Astrocyte of the hippocampus (primary cell): ENCODE measurements at regions not wholly inside any gene's neighbourhood (a gene's known extent, or its start where the extent isn't known, plus 50 kb on each side); places are given as distances from the start of the nearest gene placed in this dataset.
"Not testable (repeated sequence)": the region's sequence is repeated elsewhere in the genome, so short reads cannot be mapped to it uniquely, and the experiment has no call there.

ENCODE experiments used
- DNase-seq: peaks from one replicate; pipeline ENCODE4 v3.0.0; 2011; ENCODE audit warnings: low read depth, low spot score

DNA sequence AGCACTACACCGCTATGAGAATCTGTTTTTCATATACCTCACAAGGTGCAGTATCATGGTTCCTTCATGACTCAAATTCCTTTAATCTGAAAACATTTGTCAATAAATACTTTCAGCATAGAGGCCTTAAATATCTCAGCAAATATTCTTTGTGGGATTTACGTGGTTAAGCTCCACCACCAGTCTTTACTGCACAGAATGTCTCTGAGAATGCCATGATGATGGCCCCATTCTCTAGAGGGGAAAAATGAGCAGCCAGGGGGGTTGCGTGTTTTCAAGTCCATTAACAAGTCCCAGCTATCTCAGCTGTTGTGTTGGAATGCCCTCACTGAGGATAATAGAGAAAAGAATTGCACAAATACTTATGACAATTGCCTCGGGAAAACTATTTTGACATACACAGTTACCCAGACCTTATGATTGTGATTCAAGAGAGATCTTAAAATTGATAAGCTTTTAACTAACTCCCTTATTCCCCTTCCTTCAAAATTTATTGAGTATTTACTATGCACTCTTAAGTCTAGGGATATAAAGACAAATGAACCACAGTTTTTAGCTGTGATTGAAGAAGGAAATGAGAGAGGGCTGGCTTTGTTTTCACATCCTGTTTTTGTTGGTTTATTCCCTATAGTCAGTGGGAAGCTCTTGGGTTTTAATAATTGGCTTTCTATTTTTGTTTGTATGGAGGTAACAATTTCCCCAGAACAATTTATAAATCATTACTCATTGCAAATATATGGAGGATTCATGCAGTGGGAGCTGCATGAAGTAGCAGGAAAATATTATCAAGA is 176.5 kb upstream of the VWC2 start:
- no peak for DNase-seq

DNA sequence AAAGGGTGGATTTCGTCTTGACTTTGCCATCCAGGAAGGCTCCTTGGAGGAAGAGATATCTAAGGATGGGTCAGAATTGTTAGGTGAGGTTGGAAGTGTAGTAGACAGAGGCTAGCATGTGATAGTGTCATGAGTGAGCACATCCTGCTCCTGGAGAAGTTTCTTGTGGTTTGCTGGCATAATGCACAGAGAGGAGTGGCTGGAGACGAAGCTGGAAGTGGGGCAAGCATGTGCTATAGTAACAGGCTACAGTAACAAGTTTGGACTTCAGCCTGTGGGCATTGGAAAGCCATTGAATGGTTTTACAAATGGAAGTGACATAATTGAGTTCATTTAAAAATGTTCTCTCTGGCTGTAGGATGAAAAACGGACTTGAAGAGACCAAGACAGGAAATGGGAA is 175.6 kb upstream of the VWC2 start:
- DNase-seq = no peak

DNA sequence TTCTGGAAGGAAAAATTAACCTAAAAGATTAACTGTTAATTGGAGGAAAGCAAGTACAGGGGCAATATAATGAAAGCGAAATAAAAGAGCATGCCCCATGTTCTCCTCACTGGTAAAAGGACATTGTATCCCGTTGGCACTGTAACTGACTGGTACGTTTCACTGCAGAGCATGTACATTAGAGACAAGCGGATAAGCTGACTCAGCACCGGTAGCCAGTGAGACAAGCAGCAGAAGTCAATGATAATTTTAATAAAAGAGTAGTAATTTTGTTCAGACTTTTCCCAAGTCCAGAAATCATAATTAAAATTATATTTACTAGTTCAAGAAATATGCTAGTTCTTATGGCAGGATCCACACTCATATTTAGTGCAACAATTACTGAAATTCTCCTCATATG is 161.5 kb upstream of the VWC2 start:
- DNase-seq = no peak

DNA sequence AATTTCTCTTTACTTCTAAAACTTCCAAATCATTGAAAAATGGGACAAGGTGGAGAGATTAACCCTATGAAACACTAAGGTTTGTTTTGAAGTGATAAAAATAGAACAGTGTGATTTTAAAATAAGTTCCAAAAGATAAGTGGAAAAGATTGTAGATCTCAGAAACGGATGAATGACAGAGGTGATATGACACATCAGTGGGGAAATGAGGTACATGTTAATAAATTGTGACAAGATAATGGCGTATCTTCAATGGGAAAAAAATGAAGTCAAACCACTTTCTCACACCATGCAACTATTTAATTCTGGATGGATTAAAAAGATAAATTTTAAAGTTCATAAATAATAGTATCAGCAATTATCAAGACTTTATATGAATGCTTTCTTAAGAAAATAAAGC is 159.7 kb upstream of the VWC2 start:
- no peak for DNase-seq

DNA sequence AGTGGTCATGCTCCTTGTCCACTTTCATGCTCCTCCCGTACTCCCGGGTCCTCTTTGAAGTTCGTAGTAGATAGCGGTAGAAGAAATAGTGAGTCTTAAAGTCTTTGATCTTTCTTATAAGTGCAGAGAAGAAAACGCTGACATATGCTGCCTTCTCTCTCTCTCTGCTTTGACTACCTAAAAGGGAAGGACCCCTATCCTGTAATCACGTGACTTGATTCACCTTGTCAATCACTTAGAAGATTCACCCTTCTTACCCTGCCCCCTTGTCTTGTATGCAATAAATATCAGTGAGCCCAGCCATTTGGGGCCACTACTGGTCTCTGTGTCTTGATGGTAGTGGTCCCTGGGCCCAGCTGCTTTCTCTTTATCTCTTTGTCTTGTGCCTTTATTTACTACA is 158.5 kb upstream of the VWC2 start:
- not testable (repeated sequence) for DNase-seq

DNA sequence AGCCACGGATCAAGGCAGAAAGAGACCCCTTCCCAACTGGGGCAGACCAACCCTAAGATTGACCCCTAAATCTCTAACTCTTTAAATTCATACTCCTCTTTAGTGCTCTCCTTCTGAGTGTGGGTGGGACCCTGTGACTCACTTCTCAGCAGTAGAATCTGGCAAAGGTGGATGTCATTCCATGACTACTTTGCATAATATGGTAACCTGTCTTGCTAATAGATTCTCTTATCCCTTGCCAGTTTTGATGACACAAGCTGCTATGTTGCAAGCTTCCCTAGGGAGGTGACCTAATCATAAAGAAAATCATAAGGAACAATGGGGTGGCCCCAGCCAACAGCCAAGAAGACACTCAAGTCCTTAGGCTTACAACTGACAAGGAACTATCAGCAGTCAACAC is 155.4 kb upstream of the VWC2 start:
- no peak for DNase-seq

DNA sequence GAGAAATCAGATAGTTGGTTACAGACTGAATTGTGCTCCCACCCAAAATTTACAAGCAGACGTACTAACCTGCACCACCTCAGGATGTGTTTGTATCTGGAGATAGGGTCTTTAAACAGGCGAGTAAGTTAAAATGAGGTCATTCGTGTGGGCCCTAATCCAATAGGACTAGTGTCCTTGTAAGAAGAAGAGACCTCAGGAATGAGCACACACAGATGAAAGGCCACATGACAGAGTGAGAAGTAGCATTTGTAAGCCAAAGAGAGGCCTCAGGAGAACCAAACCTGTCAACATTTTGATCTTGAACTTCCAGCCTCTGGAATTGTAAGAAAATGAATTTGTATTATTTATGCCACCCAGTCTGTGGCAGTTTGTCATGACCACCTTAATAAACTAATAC is 149.5 kb upstream of the VWC2 start:
- no peak for DNase-seq

DNA sequence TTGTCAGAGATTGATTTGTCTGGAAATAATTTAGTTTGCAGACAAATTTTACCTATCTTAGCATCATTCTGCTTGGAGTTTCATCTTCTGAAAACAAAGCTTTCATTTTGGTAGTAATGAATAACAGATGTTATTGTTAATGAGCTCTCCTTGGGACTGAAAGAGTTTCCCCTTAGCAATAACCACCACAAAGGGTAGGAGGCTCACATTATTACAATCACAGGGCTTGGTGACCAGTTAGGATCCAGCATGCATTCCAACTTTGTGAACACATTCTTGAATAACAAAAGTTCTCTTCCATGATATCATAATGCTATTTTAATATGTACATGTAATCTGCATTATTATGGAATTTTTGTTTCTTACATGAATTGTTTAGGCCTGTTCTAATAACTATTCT is 148.8 kb upstream of the VWC2 start:
- no peak for DNase-seq

DNA sequence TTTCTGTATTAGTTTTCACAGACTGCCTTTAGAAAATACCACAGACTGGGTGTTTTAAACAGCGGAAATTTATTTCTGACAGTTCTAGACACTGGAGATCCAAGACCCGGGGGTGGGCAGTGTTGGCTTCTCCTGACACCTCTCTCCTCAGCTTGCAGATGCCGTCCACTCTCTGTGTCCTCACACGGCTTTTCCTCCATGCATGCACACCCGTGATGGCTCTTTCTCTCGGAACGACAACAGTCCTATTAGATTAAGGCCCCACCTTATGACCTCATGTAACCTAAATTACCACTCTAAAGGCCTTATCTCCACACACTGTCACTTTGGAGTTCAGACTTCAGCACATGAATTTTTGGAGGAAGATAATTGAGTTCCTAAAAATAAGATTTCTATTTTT is 142.9 kb upstream of the VWC2 start:
- no peak for DNase-seq

DNA sequence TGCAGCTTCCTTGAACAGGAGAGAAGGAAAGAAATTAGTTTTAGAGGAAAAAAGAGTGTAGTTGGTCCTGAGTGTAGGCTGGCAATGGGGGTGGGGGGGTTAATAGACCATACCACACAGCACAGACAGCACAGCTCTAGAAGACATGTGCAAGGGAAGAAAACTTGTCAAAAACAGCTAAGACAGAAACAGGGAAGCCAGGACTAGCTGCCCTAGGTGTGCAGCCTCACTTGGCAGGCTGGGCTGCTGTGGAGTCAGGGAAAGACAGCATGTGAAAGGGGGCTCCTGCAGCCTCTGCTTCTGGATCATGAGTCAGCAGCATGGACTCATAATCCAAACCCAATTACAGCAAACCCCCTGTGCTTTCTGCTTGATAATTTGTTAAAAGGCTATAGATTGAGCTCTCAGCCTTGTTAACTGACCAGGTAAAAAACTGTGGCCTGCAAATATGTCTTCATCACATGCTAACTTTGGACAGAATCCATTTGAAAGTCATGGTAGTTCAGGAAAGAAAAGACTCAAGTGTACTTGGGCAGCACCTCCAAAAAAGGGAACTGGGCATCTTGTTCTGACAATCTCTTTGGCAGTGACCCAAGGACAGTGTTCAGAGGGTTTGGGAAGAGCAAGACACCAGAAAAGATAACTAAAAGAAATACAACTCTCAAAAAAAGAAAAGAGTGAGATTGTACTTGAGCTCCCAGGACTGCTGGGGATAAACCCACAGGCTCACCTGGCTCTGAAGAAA is 142.2 kb upstream of the VWC2 start:
- DNase-seq = no peak

DNA sequence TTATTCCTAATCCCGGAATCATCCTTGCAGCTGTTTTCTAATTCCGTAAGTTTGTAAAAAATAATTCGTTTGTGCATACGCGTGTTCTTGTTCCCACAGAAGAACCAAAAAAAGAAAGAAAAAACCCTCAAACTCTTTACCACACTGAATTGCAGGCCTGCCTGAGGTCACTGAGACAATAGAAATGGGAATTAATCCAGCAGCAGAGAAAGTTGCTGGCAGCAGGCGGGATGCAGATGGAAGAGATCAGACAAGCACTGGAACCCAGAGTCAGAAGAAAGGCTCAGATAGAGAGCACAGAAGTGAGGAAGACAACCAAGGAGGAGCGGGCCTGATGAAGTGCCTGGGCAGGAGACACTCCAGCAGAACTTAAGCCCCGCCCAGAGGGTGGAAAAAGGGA is 141.5 kb upstream of the VWC2 start:
- no peak for DNase-seq

DNA sequence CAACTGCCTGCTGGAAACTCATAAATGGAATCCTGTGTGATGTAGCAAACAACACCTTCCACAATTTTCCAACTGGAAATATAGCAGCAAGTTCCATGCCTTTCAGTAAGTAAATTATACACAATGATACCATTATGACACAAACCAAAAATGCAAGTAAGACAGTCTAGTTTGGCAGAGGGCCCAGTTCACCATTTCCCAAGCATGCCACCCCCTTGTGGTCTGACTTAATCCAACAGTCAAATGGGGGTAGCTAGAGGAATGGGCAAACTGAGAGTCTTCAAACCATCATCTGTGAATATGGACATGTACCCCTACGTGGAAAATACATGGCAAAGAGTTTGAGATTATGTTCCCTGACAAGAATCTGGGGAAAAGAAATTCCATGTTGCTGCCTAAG is 137.6 kb upstream of the VWC2 start:
- no peak for DNase-seq

DNA sequence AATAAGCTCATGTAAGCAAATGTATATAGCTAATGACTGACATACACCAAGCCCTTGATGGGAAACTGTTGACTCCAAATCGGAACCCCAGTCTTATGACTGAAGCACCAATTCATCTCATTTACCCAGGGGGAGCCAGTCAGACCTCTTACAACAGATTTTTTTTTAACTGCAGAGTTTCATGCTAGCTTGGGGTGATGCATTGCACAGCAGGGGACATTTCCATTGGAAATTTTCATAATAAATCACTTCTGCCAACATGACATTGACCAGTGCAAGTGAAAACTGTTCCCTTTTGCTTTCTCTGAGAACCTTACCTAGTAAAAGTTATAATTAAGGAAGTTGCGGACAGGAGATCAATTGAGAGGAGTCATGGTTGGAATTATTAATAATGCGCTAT is 137.0 kb upstream of the VWC2 start:
- DNase-seq = no peak

DNA sequence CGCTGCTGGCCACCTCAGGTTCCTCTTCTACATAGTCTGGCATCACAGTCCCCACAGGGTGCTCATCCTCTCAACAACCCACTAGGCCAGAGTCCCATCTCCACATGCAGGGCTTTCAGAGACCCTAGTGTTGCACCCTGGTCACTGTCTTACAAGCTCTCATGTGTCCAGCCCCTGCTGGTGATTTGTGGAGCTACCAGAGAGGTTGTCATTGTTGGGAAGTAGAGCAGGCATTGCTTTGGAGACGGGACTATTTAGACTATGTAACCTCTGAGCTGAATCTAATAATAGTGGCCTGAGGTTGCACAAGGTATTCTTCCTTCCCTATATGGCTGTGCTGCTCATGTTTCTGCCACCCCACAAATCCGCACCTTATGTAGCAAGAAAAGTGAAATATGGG is 135.3 kb upstream of the VWC2 start:
- no peak for DNase-seq

DNA sequence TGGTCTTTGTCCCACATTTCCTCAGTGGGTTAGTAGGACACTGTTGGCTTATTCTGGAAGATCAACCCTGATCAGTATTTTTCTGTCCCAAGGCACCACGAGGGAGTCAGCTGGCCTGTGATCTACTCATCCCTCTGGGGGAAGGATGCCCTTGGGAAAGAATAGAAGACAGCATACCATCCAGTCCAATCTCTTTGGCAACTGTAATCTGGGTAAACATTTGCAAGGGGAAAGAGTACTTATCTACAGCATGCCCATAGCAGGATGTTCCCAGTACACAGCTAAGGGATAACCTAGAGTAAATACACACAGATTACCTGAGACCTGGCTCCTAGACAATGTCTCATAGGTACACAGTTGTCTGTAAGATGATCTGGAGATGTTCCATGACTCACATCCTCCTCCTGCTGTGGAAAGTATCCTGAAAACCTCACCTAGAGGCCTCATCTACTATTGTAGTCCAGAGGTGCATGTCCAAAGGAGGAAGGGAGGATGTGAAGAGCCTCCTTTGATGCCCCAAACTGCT is 134.3 kb upstream of the VWC2 start:
- no peak for DNase-seq

DNA sequence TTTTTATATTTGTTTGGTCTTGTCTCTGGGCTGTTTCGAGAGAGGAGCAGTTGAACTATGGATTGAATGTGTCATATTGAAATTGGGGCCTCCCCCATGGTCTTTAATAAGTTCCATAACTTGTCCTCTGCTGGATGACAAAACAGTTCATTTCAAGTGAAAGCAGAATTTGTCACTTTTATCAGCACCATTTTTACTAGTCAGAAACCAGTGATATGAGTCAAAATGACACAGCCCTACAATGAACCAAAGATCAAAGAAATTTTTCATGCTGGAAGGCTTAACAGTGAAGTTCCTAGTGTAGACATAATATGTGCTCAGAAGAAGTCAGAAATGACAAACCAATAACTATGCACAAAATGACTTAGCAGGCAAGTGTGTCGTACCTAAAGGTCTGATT is 133.6 kb upstream of the VWC2 start:
- no peak for DNase-seq

DNA sequence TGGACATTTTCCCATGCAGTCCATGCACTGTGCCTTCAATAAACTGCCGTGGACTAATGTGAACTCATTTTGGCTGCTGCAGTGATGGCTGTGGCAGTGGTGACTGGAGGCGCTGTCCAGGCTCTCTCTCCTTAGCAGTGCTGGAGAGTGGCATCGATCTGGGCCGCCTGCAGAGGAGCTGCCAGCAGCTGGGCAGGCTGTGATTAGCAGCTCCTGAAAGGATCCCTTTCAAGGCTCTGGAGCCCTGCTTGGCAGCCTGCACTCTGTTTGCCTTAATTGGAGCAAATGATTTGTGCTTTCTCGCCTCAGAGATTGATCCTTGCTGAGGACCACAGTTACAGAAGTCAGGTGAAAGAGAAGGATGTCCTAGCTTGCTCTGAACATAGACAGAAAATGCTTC is 130.1 kb upstream of the VWC2 start:
- no peak for DNase-seq

DNA sequence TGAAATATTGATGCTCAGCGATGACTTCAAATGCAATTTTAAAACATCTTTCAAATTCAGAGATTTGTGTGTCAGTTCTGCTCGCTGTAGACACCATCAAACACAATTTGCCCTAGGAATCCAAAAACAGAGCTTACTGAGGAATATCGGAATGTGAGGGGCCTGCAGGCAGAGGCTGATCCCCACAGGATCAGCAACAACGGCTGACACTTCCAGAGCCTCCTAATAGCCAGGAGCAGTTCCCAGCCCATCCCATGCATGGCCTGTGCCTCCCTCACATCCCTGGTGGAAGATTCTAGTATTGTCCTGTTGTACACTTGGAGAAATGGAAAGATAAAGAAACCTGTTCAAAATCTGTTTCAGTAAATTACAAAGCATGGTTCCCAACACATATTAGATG is 129.7 kb upstream of the VWC2 start:
- DNase-seq = no peak

DNA sequence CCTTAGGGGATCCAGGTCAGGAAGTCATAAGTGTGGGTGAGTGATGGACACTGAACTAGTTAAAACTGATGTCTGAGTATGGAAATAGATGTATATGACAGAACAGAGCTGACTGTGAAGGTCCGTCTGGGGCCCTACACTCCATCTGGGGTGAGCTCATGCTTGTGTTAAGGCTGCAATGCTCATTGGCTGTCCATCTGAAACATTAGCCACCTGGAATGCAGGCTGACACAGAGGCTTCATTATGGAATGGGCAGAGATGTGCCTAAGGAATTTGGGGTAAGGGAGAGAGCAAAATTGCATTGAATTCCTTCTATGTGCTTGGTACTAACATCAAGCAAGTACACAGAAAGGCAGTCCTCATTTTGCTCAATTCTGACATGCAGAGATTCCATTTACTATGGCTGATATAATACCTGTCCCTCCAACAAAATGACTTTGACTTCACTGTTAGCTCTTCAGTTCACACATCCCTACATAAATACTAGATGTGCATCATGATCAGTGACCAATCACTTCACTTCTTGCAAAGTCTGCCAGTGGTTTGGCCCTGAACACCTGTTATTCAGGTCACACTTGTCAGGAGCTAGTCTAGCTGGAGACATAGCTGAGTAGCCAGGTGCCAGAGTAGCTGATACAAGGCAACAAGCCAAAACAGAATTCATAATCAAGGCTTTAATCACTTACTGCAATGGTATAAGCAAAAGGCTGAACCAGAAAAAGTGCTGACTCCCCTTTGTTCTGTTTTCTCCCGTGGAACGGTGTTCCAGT is 128.9 kb upstream of the VWC2 start:
- DNase-seq = no peak

DNA sequence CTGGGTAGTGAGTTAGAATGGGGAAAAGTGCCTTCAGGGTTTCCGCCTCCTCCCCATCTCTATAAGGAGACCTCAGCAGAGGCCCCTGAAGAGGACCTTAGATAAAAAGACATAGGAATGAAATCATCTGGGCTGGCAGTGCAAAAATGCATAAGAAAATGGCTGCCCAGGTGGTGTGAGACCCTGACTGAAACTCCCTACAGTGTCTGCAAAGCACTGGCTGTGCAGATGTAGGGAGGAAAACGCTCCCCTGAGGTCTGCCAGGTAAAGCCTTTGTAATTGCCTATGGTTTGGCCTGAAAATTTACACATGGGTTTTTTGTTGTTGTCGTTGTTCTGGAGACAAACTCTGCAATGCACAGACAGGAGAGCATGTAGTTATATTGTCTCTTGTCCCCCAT is 128.1 kb upstream of the VWC2 start:
- DNase-seq = no peak

DNA sequence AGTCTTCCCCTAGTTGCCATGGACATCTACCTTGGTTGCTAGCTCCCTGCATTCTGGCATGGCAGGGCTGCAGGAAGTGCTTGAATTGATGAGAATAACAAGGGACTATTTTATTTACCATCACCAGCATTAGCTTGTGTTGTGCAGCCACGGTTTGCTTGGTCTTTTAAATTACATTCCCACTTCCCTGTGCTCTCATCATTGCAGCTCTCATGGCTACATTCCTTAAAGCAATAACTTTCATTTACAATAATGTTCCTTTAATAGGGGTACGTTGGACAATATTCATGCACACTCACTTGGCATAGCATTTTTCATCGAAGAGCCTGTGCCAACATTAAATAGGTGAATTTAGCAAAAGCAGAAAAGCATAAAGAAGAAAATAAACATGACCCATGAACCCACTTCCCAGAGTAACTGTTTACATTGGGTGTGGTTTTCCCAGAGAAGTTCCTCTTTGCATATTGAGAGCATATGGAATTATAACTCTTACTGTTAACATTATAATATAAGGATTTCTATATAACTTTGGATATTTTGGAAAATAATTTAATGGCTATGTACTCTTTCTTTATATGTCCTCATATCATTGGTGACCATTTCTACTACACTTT is 113.2 kb upstream of the VWC2 start:
- DNase-seq = no peak

DNA sequence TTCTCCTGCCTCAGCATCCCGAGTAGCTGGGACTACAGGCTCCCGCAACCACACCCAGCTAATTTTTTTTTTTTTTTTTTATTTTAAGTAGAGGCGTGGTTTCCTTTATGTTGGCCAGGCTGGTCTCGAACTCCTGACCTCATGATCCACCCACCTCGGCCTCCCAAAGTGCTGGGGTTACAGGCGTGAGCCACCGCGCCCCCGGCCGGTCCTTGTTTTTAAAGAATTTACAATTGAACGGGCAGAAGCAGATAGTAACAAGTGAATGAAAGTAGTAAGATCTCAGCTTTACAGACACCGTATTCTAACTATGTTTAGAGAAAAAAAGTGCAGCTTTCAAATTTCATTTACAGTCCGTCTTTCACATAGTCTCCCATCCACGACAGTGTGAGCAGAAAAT is 112.5 kb upstream of the VWC2 start:
- DNase-seq = no peak
